GM18870 (cell line): ENCODE measurements at regions not wholly inside any gene's neighbourhood (a gene's known extent, or its start where the extent isn't known, plus 50 kb on each side); places are given as distances from the start of the nearest gene placed in this dataset.
A peak's percentile ranks its signal among the peaks of the same experiment; 100 is the strongest.
"Not testable (repeated sequence)": the region's sequence is repeated elsewhere in the genome, so short reads cannot be mapped to it uniquely, and the experiment has no call there.

Experiments
- ATAC-seq: cut with Tn5 transposase; IDR thresholded peaks from one replicate; pipeline ENCODE4 v1.9.1; 2021; ENCODE audit warnings: moderate library complexity; ENCODE audit not compliant: unreplicated experiment

DNA sequence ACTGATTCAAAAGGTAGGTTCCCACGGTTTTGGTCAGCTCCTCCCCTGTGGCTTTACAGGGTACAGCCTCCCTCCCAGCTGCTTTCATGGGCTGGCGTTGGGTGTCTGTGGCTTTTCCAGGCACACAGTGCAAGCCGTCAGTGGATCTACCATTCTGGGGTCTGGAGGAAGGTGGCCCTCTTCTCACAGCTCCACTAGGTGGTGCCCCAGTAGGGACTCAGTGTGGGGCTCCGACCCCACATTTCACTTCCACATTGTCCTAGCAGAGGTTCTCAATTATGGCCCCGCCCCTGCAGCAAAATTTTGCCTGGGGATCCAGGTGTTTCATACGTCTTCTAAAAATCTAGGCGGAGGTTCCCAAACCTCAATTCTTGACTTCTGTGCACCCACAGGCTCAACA, 324.6 kb upstream of the PHF14 start:
- not testable (repeated sequence) for ATAC-seq

DNA sequence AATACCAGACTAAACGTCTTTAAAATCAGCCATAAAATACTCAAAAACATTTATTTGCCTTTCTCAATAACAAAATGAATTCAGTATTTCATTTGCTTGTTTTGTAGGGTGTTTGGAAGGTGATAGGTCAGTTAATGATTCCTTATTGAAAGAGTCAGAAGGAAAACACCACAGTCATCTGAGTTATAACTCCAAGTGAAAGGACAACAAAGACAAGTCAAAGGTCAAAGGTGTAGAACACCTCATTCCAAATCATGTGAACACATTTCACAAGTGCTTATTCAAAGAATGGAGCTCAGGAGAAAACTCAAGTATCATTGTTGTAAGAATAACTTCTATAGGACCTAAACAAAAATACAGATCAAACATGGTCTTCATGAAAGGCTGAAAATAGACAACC, 318.6 kb upstream of the PHF14 start:
- ATAC-seq: no peak

- ATAC-seq: no peak
These were observed 316.5 kb upstream of the PHF14 start for GRCh38 chr7:10657201-10657600.

DNA sequence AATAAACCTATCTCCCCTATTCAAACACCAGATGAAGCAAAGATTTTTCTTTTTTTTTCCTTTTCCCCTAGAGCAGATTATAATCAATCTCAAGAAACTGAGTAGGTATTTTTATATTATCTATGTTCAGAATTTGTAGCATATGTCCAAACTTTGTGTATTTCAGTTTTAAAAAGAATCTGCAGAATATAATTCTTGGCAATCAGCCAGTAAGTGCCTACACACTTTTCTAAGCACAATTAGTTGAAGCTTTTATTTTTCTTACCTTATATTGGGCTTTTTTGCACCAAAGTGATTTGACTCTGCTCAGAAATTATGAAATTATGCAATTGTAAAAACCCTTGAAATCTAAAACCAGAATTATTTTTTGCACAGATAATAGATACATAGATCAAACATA, 315.8 kb upstream of the PHF14 start:
- ATAC-seq: no peak

GRCh38 chr7:10662491-10662890, 311.2 kb upstream of the PHF14 start:
- ATAC-seq: no peak

DNA sequence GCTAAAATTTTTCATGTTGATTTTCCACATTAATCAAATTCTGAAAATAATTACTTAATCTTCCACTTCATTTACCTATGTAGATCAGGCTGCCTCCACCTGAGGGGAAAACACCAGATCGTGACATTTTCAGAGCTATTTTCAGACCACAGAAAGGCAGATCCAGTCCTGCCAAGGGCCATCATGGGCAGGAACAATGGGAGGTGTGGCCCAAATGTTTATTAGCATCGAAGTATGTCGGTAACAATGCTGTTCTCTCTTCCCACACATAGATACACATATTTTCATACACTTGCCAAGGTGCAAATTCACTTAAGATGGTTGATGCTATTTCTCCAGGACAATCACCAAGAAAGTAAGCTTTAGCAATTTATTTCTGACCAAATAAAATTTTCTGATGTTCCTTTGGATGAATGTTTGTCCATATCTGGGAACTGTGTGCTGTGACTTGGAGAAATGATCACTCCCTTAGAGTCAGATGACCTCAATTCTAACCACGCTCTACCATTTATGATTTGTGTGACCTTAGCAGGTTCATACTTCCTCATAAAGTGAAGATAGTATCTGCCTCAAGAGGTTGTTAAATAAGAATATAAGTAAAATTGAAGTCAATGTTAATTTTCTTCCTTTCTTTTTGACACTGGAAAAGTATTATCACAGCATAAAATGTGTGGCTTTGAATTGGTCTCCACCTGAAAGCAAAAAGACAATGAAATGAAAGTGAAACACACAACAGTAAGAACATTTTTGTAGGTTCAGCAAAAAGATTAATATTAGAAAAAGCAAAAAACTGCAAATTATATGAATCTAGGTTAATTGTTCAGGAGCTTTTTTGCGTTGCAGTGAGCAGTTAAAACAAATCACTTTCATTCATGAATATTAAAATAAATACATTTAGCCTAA, 310.4 kb upstream of the PHF14 start:
- ATAC-seq: peak; percentile 52

DNA sequence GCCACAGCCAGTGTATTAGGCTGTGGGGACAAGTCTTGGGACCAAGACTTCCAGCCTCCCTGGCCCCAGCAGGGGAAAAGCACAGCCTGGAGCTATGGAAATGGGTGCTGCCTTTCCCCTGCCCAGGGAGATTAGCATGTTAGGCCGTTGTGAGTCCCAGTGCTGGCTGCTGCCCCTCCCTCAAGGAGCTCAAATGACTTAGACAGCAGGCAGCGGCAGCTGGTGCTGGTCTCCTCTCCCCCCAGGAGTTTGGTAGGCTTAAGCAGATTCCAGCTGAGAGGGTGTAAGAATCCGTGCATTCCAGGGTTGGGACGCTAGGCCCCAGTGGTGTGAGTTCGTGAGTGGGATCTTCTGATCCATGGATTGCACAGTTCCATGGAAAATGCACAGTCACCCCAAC, 301.5 kb upstream of the PHF14 start:
- no peak for ATAC-seq

DNA sequence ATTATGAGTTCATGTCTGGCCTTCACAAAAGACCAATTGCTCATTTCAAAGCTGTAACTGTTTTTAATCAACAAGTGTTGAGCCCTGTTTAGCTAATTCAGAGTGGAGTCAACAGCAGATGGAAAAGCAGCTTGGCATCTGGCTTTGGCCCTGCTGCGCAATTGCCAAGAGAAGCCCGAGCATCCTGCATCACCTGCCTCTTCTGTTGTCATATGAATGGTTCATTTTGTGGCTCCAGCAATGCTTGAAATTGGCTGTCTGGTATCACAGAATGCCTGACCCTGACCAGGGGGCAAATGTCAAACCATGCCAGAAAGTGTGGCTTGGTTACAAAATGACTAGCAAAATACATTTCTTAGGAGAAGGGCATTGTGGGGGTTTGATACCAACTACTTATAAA, 296.5 kb upstream of the PHF14 start:
- ATAC-seq: no peak

DNA sequence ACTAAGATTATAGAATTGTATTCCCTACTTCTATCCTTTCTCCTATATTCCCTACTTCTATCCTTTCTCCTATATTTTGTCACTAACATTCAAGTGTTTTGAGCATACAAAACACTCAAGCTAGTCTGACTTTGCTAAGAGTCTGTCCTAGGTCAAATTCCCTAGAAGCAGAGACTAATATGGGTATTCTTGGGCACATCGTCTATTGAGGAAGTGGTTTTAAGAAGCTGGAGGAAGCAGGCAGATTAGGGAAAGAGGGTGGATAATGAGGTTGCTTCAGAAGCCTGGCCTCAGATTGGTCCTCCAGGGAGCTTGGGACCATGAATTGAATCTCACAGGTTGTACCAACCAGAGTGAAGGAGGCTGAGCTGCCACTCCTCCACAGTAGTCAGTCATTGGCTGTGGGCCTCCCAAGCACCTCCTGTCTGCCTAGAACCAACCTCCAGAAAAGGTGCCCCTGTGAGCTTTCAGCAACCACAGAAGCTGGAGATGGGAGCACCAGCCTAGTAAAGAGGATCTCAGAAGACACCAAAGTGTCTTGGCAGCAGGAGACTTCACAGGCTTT, 295.9 kb upstream of the PHF14 start:
- no peak for ATAC-seq

- ATAC-seq: no peak
These were observed 289.1 kb upstream of the PHF14 start for GRCh38 chr7:10684606-10685005.

- ATAC-seq: no peak
These were observed 288.6 kb upstream of the PHF14 start for GRCh38 chr7:10685040-10685439.

DNA sequence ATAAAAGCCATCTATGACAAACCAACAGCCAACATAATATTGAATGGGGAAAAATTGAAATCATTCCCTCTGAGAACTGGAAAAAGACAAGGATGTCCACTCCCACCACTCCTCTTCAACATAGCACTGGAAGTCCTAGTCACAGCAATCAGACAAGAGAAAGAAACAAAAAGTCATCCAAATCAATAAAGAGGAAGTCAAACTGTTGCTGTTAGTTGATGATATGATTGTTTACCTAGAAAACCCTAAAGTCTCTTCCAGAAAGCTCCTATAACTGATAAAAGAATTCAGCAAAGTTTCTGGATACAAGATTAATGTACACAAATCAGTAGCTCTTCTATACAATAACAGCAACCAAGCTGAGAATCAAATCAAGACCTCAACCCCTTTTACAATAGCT, 285.1 kb upstream of the PHF14 start:
- ATAC-seq: no peak

GRCh38 chr7:10696064-10696463, 277.6 kb upstream of the PHF14 start:
- ATAC-seq: no peak

DNA sequence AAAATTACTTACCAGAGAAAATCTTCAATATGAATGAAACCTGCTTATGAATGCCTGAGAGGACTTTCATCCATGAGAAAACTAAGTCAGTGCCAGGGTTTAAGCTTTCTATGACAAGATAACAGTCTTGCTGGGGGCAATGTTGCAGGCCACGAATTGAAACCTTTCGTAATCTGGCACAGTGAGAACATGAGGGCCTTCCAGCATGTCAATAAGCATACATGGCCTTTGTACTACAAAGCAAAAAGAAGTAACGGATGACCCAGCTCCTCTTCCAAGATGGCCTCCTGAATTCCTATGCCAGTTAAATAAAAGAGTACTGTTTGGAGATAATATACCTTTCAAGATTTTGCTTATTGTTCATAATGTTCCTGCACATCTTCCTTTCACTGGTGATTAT, 270.6 kb upstream of the PHF14 start:
- no peak for ATAC-seq

GRCh38 chr7:10703981-10704380, 269.7 kb upstream of the PHF14 start:
- ATAC-seq: no peak

DNA sequence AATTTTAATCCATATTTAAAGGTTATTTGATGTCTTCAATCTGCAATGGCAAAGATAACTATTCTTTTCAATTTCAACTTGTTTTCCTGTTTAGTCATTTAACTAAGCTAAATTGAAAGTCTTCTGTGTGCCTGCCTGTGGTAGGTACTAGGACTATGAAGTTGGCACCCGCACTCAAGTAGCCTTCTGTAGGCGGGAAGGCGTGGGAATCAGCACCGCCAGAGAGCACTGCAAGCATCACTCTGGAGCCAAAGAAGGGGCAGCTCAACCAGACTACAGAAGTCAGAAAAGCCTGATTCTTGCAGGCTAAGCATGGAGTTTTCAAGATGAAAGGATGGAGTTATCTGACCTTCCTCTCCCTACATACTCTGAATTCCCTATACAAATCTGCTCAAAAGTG, 269.0 kb upstream of the PHF14 start:
- ATAC-seq: no peak

DNA sequence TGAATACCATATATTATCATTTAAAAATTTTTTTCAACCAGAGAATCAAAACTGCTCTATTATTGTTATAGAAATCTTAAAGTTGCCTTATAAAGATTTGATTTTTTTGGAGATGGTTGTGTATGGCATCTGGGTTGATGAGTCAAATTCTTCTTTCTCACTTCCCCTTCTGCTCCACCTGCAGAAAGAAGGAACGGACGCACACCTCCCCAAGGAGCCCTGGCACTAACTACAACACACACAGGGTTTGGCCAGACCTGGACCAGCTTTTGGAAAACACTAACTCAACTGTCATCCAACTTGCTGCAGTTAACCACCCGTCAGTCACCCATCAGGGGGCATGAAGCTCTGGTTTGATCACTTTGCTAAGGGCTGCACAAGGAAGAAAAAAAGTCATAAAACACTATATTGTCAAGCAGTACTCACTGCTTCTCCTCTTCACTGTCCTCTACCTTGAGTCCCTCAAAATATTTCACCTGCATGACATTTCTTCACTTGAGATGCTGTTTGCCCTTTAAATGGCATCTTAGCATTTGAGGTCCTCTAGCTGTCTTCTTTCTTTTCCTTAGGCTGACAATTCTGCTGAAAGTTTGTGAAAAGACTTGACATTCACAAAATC, 266.7 kb upstream of the PHF14 start:
- ATAC-seq: peak; percentile 99

DNA sequence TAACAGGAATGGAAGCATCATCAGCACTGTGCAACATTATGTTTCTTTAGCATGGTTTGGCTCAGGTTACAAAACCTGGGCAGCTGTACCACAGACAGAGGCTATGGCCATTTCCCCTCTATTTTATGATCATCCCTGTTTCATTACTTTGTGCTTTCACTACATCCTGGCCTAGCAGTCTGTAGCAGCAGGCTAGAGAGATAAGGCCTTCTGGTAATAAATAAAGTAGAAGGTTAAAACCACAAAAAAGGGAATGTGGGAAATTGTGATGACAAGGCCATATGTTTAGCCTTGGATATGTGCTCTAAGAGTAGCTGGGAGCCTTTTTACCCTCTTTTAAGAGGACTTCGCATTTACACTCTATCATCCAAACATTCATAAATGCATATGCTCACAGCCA, 266.2 kb upstream of the PHF14 start:
- ATAC-seq: peak; percentile 27

GRCh38 chr7:10708447-10708846, 265.2 kb upstream of the PHF14 start:
- ATAC-seq: no peak

- ATAC-seq: no peak
These were observed 254.9 kb upstream of the PHF14 start for GRCh38 chr7:10718768-10719167.

- no peak for ATAC-seq
These were observed 253.6 kb upstream of the PHF14 start for GRCh38 chr7:10720042-10720441.

GRCh38 chr7:10721289-10721688, 252.4 kb upstream of the PHF14 start:
- no peak for ATAC-seq
